ENCODE measurements at regions not wholly inside any gene's neighbourhood (a gene's known extent, or its start where the extent isn't known, plus 50 kb on each side); places are given as distances from the start of the nearest gene placed in this dataset.

- Mint-ChIP-seq H3K4me3 (ENCODE audit: unreplicated experiment) (no peak overlapping the region), H3K4me1 (ENCODE audit: low read depth) (peaks cover 15% of the 10 kb centered on the region), H3K9me3 (ENCODE audit: low read depth) (no peaks in the 10 kb centered on the region), H3K27me3 (ENCODE audit: low read depth) (no peaks in the 10 kb centered on the region), H3K36me3 (ENCODE audit: low read depth) (no peaks in the 10 kb centered on the region), H3K27ac (ENCODE audit: unreplicated experiment) (no peak overlapping the region)
- no peak for TF ChIP-seq CTCF (IDR thresholded peaks at IDR 0.05)
- DNase-seq (ENCODE audit: low spot score) = no peak
Observed at GRCh38 chr6:104648347-104648746, 211.4 kb downstream of the HACE1 start.

- H3K36me3 Mint-ChIP-seq (ENCODE audit: low read depth) = no peaks in the 10 kb centered on the region
- no peak overlapping the region for H3K27ac Mint-ChIP-seq (ENCODE audit: unreplicated experiment)
- no peak for TF ChIP-seq CTCF (IDR thresholded peaks at IDR 0.05)
- no peaks in the 10 kb centered on the region for H3K27me3 Mint-ChIP-seq (ENCODE audit: low read depth)
- no peak for DNase-seq (ENCODE audit: low spot score)
- peaks cover 31% of the 10 kb centered on the region for H3K4me1 Mint-ChIP-seq (ENCODE audit: low read depth)
- no peak overlapping the region for H3K4me3 Mint-ChIP-seq (ENCODE audit: unreplicated experiment)
- no peaks in the 10 kb centered on the region for H3K9me3 Mint-ChIP-seq (ENCODE audit: low read depth)
Observed at GRCh38 chr6:104644848-104645247, 214.9 kb downstream of the HACE1 start.

GRCh38 chr6:104642871-104643270 lies 216.8 kb downstream of the HACE1 start:
- H3K4me1 Mint-ChIP-seq (ENCODE audit: low read depth) = peaks cover 50% of the 10 kb centered on the region
- no peak for TF ChIP-seq CTCF (IDR thresholded peaks at IDR 0.05)
- DNase-seq (ENCODE audit: low spot score) = no peak
- peak overlapping the region; percentile 53 for H3K27ac Mint-ChIP-seq (ENCODE audit: unreplicated experiment)
- H3K9me3 Mint-ChIP-seq (ENCODE audit: low read depth) = no peaks in the 10 kb centered on the region
- no peaks in the 10 kb centered on the region for H3K27me3 Mint-ChIP-seq (ENCODE audit: low read depth)
- H3K4me3 Mint-ChIP-seq (ENCODE audit: unreplicated experiment) = no peak overlapping the region
- no peaks in the 10 kb centered on the region for H3K36me3 Mint-ChIP-seq (ENCODE audit: low read depth)

GRCh38 chr6:104640761-104641160 lies 219.0 kb downstream of the HACE1 start:
- Mint-ChIP-seq H3K9me3 (ENCODE audit: low read depth) (no peaks in the 10 kb centered on the region), H3K27ac (ENCODE audit: unreplicated experiment) (no peak overlapping the region), H3K4me3 (ENCODE audit: unreplicated experiment) (no peak overlapping the region), H3K27me3 (ENCODE audit: low read depth) (no peaks in the 10 kb centered on the region), H3K4me1 (ENCODE audit: low read depth) (peaks cover 63% of the 10 kb centered on the region), H3K36me3 (ENCODE audit: low read depth) (no peaks in the 10 kb centered on the region)
- DNase-seq (ENCODE audit: low spot score) = no peak
- no peak for TF ChIP-seq CTCF (IDR thresholded peaks at IDR 0.05)

- H3K9me3 Mint-ChIP-seq (ENCODE audit: low read depth) = no peaks in the 10 kb centered on the region
- H3K27ac Mint-ChIP-seq (ENCODE audit: unreplicated experiment) = no peak overlapping the region
- peaks cover 63% of the 10 kb centered on the region for H3K4me1 Mint-ChIP-seq (ENCODE audit: low read depth)
- no peak for DNase-seq (ENCODE audit: low spot score)
- no peaks in the 10 kb centered on the region for H3K27me3 Mint-ChIP-seq (ENCODE audit: low read depth)
- no peak for TF ChIP-seq CTCF (IDR thresholded peaks at IDR 0.05)
- no peak overlapping the region for H3K4me3 Mint-ChIP-seq (ENCODE audit: unreplicated experiment)
- no peaks in the 10 kb centered on the region for H3K36me3 Mint-ChIP-seq (ENCODE audit: low read depth)
Observed at GRCh38 chr6:104640150-104640700, 219.5 kb downstream of the HACE1 start.
